GM12875 (cell line): ENCODE measurements at regions not wholly inside any gene's neighbourhood (a gene's known extent, or its start where the extent isn't known, plus 50 kb on each side); places are given as distances from the start of the nearest gene placed in this dataset.
A peak's percentile ranks its signal among the peaks of the same experiment; 100 is the strongest.

Experiments
- H3K4me3 ChIP-seq: one replicate; pipeline ENCODE4 v1.5.1; 2011; ENCODE audit warnings: low read depth, low read length, control low read depth
- CTCF ChIP-seq: IDR thresholded peaks from 2 replicates; pipeline ENCODE4 v1.5.1; 2011; ENCODE audit warnings: low read depth, mild to moderate bottlenecking, control low read depth, inconsistent platforms, low read length, moderate library complexity, borderline replicate concordance; ENCODE audit not compliant: insufficient read depth

- H3K4me3 ChIP-seq: no peak overlapping the region
- no peak for TF ChIP-seq CTCF
These were observed 157.3 kb upstream of the DDHD1 start for GRCh38 chr14:53310412-53310811.

- TF ChIP-seq CTCF: no peak
- H3K4me3 ChIP-seq: no peak overlapping the region
These were observed 153.8 kb upstream of the DDHD1 start for GRCh38 chr14:53306911-53307310.

GRCh38 chr14:53306267-53306721 is 153.2 kb upstream of the DDHD1 start:
- no peak overlapping the region for H3K4me3 ChIP-seq
- TF ChIP-seq CTCF: peak; percentile 55; the same call in 1 of the 2 replicates

- no peak overlapping the region for H3K4me3 ChIP-seq
- TF ChIP-seq CTCF: no peak
These were observed 151.7 kb upstream of the DDHD1 start for GRCh38 chr14:53304726-53305381.

GRCh38 chr14:53295985-53296582 is 143.0 kb upstream of the DDHD1 start:
- H3K4me3 ChIP-seq: no peak overlapping the region
- peak; percentile 19; the same call in 1 of the 2 replicates for TF ChIP-seq CTCF

GRCh38 chr14:53295372-53295771 is 142.2 kb upstream of the DDHD1 start:
- no peak overlapping the region for H3K4me3 ChIP-seq
- no peak for TF ChIP-seq CTCF

- TF ChIP-seq CTCF: no peak
- no peak overlapping the region for H3K4me3 ChIP-seq
These were observed 133.2 kb upstream of the DDHD1 start for GRCh38 chr14:53286301-53286700.
